HFF-Myc (cell line): ENCODE measurements at regions not wholly inside any gene's neighbourhood (a gene's known extent, or its start where the extent isn't known, plus 50 kb on each side); places are given as distances from the start of the nearest gene placed in this dataset.

Source experiments
- DNase-seq: peaks from one replicate; pipeline ENCODE4 v3.0.0-alpha.2; 2011; ENCODE audit warnings: low read depth; ENCODE audit errors: extremely low read depth
- H3K4me3 ChIP-seq: replicated peaks from 2 replicates; pipeline ENCODE4 v1.5.1; 2011; ENCODE audit warnings: low read depth, mild to moderate bottlenecking, control low read depth, low read length
- CTCF ChIP-seq: IDR thresholded peaks from 2 replicates; pipeline ENCODE4 v1.5.1; 2012; ENCODE audit warnings: mild to moderate bottlenecking, low read depth, low read length, control low read depth; ENCODE audit errors: missing control alignments

- DNase-seq = no peak
- TF ChIP-seq CTCF = no peak
Measured at GRCh38 chr4:41460641-41461040, 77.3 kb upstream of the LIMCH1 start.

GRCh38 chr4:41461780-41462307 is 76.1 kb upstream of the LIMCH1 start:
- no peak for DNase-seq
- no peak for TF ChIP-seq CTCF

More at GRCh38 chr4:41460641-41461040, 77.3 kb upstream of the LIMCH1 start:
- no peak overlapping the region for H3K4me3 ChIP-seq

GRCh38 chr4:41465146-41465761 is 72.7 kb upstream of the LIMCH1 start:
- DNase-seq = no peak
- TF ChIP-seq CTCF = no peak
- H3K4me3 ChIP-seq = no peak overlapping the region

More at GRCh38 chr4:41461780-41462307, 76.1 kb upstream of the LIMCH1 start:
- no peak overlapping the region for H3K4me3 ChIP-seq

- no peak overlapping the region for H3K4me3 ChIP-seq
- no peak for DNase-seq
- TF ChIP-seq CTCF = no peak
Measured at GRCh38 chr4:41466249-41466648, 71.7 kb upstream of the LIMCH1 start.

GRCh38 chr4:41468122-41468521 is 69.8 kb upstream of the LIMCH1 start:
- no peak for TF ChIP-seq CTCF
- no peak overlapping the region for H3K4me3 ChIP-seq
- DNase-seq = no peak

- no peak overlapping the region for H3K4me3 ChIP-seq
- TF ChIP-seq CTCF = no peak
- DNase-seq = no peak
Measured at GRCh38 chr4:41471126-41472071, 66.6 kb upstream of the LIMCH1 start.
